NCI-H2227 treated with DMSO at 0.1 percent for 48 hours (cell line): ENCODE measurements at regions not wholly inside any gene's neighbourhood (a gene's known extent, or its start where the extent isn't known, plus 50 kb on each side); places are given as distances from the start of the nearest gene placed in this dataset.
"Not testable (repeated sequence)": the region's sequence is repeated elsewhere in the genome, so short reads cannot be mapped to it uniquely, and the experiment has no call there.

ENCODE experiments used
- DNase-seq: peaks from one replicate; lab custom pipeline; 2025; lab: John Stamatoyannopoulos, UW

DNA sequence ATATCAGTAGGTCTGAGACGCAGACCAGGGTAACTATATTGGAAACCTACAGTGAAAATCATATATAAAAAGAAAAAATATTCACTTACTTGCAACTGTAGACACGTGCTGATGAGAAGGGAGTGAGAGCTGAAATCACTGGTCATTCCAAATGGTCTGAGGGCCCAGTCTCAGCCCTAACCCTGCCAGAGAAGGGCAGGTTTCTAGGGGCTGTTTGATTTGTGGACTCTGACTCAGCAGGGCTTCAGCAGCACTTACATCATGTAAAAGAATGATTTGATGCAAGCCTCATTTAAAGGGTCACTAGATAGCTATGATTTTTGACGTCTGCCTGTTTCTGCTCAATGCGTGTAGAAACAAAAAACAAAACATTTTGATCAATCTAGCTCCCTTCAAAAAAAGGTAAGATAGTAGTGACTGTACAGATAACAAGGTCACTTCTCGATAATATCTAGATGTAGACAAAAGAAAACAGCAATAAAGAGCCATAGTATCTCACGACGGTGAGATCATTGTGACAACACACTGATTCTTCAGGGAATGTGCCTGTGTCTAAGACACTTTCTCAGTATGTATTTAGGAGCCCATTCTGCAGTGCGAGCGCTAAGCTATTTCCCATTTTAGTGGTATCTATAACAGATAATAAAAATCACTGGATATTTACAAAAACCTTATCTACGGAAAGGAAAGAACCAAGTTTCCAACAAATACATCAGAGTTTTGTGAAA, 307.2 kb downstream of the HIVEP2 start:
- no peak for DNase-seq

DNA sequence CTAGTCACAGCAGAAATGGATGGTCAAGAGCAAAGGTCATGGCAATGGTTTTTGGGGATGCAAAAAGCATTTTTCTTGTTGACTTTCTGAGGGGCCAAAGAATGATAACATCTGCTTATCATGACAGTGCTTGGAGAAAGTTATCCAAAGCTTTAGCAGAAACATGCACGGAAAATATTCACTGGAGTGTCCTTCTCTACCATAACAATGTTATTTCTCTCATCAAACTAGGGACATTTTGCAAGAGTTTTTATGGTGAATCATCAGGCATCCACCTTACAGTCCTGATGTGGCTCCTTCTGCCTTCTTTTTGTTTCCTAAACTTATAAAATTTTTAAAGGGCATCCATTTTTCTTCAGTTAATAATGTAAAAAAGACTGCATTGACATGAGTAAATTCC, 302.3 kb downstream of the HIVEP2 start:
- no peak for DNase-seq

- no peak for DNase-seq
Observed at GRCh38 chr6:142644866-142645265, 300.1 kb downstream of the HIVEP2 start.

DNA sequence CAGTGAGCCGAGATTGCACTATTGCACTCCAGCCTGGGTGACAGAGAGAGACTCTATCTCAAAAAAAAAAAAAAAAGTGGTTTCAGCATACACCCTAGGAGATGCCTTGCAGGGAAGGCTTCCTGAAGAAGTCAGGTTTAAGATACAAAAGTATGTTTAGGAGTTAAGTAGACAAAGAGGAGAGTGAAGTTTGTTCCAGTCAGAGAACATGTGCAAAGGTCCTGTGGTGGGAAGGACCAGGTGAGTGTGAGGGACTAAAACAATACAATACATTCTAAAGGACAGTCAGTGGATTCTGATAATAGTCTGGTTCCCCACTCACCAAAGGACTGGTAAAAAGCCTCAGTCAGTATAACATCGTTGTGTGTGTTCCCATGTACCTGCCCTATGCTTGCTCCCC, 299.3 kb downstream of the HIVEP2 start:
- no peak for DNase-seq

DNA sequence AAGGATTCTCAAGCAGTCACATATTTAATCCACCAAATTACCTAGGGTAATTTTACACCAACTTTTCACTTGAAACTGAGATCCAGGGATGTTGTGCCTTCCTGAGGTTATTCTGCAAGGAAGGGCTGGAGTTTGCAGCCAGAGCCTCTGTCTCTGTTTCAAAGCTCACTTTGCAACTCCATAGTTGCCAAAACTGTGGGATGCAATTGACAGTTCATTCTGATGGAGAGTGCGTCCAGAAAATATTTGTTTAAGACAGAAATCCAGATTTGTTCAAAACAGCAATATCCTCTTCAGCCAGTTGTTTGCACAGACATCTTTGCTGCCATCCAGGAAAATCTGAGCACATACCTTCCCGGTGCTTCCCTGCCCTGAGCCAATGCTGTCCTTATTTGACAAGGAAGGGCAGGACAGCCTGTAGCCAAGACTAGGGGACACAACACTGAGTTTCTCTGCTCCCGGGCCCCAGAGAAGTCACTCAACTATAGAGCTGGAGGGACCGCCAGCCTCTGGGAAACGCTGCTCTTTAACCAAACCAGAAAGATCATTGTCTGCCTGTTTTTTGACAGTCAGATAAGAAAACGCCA, 297.4 kb downstream of the HIVEP2 start:
- no peak for DNase-seq

DNA sequence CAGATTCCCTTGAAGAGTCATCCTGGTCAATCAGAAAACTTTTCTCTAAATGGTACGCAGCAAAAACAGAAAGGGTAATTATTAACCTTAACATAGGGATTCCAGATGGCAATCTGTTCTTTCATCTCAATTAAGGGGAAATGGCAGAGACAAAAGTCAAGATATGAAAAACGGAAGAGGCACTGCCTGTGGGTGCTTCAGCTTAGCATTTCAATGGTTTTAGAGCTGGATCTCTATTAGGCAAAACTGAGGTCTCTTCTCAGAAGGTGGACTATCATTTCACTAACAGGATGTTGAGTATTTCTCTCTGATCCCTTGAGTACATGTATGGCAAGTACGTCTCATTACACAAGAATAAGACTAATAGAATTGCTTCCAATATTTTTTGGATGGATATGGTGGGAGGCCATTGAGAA, 296.9 kb downstream of the HIVEP2 start:
- no peak for DNase-seq

- DNase-seq: no peak
Observed at GRCh38 chr6:142648526-142648925, 296.4 kb downstream of the HIVEP2 start.

GRCh38 chr6:142649438-142650234, 295.3 kb downstream of the HIVEP2 start:
- not testable (repeated sequence) for DNase-seq

DNA sequence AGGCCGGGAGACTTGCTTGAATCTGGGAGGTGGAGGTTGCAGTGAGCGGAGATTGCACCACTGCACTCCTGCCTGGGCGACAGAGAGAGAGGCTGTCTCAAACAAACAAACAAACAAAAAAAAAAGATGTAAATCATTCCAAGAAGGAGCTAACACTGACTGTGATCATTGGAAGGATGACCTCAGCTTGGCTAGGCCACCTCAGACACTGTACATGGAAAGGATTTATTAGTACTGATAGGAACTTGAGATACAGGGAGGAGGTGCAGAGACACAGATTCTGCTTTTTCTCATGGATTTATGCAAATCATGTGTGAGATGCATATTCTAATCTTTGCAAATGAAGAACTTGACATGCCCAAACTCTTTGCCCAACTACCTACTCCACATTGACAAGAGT, 293.6 kb downstream of the HIVEP2 start:
- no peak for DNase-seq

GRCh38 chr6:142653710-142654420, 291.1 kb downstream of the HIVEP2 start:
- no peak for DNase-seq

GRCh38 chr6:142659661-142660060, 285.3 kb downstream of the HIVEP2 start:
- DNase-seq: no peak

DNA sequence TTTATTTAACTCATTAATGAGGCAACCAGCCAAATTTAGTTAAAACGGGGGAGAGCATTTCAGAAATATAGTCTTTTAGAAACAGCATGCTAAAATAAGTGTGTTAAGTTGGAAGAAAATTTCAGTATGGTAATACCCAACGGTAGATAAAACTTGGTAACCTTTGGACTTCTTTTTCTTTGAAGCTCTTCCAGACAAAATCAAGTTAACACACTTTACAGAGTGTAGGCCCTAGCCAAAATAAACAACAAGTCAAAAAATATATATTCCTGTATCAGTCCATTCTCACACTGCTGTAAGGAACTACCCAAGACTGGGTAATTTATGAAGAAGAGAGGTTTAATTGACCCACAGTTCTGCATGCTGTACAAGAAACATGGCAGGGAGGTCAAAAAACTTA, 279.6 kb downstream of the HIVEP2 start:
- no peak for DNase-seq

DNA sequence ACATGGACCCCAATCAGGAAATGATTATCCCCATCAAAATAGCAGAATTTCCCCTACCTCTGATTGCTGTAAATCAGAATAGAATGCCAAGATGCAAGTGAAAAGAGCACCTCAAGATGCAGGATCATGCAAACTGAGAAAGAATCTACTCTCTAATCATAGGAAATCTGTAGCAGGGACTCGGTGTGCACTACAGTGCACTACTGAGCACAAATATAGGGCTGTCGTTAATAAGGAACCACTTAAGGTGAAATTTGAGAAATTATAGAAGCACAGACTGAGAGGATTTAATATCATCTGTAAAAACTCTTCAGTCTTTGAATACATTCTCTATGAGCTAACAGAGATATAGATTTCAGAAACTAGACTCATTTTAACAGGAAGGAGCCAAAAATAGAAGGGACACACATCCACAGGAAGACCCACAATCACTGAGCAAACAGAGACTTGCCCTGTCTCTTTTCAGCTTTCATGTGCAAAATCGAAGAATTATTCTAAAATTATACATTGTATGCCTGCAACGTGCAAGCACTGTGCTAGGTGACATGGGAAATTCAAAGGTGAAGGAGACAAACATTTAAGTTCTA, 278.3 kb downstream of the HIVEP2 start:
- no peak for DNase-seq

DNA sequence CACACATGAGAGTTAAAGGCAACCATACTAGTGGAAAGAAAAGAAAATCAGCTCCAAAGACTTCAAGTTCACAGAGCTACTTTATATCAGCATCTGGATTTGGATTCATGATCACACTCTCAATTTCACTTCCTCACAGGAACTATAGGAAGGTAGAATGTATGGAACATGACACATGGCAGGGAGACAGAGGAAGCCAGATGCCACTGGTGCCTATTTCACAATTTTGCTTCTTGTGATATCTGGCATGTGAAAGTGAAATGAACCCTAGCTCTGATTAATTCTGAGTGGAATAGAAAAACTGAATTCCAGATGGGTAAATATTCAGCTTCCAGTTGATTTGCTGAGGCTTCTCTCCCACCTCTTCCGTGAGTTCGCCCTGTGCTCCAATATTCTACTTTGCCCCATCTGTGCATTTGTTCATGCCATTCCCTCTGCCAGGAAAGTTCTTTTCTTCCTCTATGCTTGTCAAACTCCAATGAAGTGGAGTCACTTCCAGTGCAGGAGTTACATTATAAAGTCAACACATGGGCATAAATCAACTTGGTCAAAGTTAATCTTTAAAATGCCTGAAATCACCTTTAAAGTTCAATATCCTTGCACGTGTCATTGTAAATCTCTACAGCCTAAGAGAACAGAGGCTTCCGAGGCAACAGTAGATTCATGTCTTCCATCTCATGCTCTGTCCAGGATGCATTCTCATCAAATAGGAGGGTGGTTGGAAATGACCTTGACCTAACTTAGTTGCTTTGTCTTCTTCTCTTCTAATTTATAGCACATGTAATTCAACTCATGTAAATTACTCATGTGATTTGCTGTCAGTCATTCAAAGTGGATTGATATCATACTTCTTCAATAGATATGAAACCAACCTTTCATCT, 275.3 kb downstream of the HIVEP2 start:
- DNase-seq: no peak

DNA sequence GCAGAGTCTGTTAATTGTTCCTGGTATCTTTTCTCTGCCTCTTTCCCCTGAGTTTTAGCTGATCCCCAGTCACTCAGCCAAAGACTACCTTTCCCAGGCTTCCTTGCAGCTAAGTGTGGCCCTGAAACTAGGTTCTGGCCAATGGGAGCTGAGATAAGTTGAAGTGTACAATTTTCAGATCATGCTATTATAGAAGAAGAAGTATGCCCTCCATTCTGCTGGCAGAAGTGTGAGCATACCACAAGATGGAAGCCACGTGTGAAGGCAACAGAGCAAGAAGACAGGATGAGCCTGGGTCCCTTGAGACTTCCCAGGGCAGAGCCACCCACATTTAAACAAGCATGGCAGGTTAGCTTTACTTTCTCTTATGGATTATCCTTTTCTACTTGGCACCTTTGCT, 273.2 kb downstream of the HIVEP2 start:
- no peak for DNase-seq

GRCh38 chr6:142675517-142675916, 269.5 kb downstream of the HIVEP2 start:
- DNase-seq: no peak

DNA sequence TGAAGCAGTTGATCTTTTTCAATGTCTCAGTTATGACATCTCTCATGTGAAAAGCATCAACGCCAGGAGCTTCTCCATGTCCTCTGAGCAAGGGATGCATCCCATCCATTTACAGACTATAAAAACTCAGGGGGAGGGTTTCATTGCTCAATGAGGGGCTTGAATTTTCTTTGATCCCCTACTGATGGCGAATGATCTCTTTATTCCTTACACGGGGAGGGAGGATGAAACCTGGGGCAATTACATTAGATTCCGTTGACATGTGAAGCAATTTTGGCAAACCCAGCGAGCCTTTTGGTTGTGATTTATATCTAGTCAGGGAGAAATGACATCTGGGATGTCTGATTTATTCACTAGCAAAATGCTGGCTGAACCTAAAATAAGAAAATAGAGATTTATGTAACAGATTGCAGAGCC, 268.9 kb downstream of the HIVEP2 start:
- no peak for DNase-seq

GRCh38 chr6:142676647-142677192, 268.3 kb downstream of the HIVEP2 start:
- no peak for DNase-seq

GRCh38 chr6:142679907-142680700, 264.9 kb downstream of the HIVEP2 start:
- no peak for DNase-seq

DNA sequence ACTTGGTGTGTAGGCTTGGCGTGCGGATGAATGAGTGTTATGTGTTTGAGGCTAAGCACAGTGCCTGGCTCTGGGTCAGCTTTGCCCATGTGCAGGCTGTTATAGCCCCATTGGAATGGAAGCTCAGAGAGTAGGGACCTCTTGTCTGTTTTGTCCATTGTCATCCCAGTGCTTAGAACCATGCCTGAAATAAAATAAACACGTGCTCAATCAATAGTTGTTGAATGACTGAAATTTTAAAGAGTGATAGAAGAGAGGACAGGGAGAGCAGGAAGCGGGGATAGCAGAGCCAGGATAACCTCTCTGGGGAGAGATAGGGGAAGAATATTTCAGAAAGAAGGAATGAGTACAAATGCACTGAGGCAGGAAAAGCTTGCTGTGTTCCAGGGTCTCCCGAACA, 263.9 kb downstream of the HIVEP2 start:
- DNase-seq: no peak
